ENCODE measurements at regions not wholly inside any gene's neighbourhood (a gene's known extent, or its start where the extent isn't known, plus 50 kb on each side); places are given as distances from the start of the nearest gene placed in this dataset.

GRCh38 chr5:175309218-175309810 is 134.7 kb downstream of the DRD1 start:
- no peak for TF ChIP-seq CTCF (IDR thresholded peaks at IDR 0.05)
- TF ChIP-seq POLR2A (IDR thresholded peaks at IDR 0.05) = no peak

Measured in Peyer's patch (tissue), 4 donors.